ENCODE measurements at regions not wholly inside any gene's neighbourhood (a gene's known extent, or its start where the extent isn't known, plus 50 kb on each side); places are given as distances from the start of the nearest gene placed in this dataset.

DNA sequence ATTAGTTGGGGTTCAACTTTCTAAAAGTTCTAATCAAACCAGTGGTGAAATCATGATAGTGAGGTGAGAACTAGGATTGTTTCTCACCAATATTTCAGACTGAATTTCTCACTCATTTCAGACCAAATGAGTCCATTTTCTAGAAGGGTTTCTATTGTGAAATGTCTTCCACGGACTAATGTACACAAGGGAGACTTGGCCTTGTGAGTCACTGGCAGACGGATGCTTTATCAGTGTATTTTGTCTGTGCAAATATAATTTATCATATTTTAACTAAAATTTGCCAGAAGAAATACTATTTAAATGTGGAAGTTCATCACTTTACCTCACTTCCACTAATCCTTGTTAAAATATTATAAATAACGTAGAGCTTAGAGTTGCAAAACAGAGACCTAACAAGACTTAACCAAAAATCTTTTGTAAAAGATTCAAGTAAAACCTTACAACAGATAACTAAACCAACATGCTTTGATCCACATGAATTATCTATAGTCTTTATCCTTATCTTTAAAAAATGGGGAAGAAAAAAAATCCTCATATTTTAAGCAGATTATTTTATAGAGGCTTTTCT, 506.0 kb upstream of the FAM241A start:
- Histone ChIP-seq H3K27me3 (no peaks in the 10 kb centered on the region), H3K9me3 (replicated peaks) (no peaks in the 10 kb centered on the region), H3K4me3 (no peak overlapping the region; the same call in 1 of the 2 replicates), H3K4me1 (peaks cover 3% of the 10 kb centered on the region; the same call in 1 of the 2 replicates), H3K27ac (peak overlapping the region; percentile 42; the same call in 1 of the 2 replicates), H3K36me3 (no peaks in the 10 kb centered on the region)
- no peak for DNase-seq

DNA sequence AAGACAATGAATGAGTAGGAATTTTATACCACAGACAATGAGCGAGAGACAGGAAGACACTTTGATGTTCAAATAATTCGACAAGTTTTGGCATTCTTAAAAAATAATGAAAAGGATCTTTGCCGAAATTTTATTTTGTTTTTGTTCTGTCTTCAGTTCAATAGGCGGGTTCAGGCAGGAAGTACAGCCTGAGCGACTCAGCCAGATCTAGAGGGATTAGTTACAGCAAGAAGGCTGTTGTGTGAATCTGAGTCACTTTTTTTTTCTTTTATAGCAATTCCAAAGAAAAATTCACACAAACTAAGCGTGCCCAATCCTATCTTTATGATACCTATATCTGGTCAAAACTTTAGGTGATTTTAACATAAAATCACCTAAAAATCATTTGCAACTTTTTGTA, 505.4 kb upstream of the FAM241A start:
- Histone ChIP-seq H3K36me3 (no peaks in the 10 kb centered on the region), H3K27me3 (no peaks in the 10 kb centered on the region), H3K4me3 (peak overlapping the region; percentile 55), H3K27ac (peak overlapping the region; percentile 42), H3K4me1 (peaks cover 3% of the 10 kb centered on the region; the same call in 1 of the 2 replicates), H3K9me3 (replicated peaks) (no peaks in the 10 kb centered on the region)
- DNase-seq, result peak; percentile 49 to 66

DNA sequence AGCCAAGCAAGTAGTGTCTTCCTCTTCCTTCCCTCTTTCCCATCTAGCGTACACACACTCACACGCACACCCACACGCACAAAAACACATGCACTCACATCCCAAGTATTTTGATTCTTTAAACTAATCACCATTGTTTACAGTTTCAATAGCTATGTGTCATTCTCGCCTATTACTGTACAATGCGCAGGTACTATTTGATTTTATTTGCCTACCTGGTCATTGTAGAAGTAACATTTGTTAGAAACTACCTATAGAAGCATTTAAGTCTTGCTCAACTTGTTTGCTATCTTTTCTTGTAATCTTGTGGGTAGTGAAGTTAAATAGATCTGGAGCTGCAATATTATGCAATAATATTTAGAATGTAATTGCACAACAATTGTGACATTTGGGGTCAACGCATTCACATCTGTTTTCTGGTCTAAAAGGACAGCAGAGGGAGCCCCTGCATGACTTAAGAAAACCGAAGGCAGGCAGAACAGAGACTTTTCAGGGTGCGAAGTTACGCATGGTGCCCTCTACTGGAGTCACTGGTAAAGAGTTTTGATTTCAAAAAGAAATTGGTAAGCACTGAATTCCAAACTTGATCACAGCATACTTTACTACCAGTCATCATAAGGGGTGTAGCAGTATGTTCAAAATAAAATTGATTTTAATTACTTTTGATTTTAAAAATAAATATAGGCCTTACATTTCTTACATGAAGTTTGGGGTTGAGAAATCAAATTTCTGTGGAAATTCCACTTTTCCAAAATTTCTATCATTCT, 503.3 kb upstream of the FAM241A start:
- DNase-seq, result peak; percentile 73 to 89
- no peaks in the 10 kb centered on the region for H3K9me3 ChIP-seq (replicated peaks)
- no peaks in the 10 kb centered on the region for H3K27me3 ChIP-seq
- H3K36me3 ChIP-seq, result no peaks in the 10 kb centered on the region
- no peak overlapping the region for H3K27ac ChIP-seq
- peaks cover 3% of the 10 kb centered on the region; the same call in 1 of the 2 replicates for H3K4me1 ChIP-seq
- H3K4me3 ChIP-seq, result no peak overlapping the region

DNA sequence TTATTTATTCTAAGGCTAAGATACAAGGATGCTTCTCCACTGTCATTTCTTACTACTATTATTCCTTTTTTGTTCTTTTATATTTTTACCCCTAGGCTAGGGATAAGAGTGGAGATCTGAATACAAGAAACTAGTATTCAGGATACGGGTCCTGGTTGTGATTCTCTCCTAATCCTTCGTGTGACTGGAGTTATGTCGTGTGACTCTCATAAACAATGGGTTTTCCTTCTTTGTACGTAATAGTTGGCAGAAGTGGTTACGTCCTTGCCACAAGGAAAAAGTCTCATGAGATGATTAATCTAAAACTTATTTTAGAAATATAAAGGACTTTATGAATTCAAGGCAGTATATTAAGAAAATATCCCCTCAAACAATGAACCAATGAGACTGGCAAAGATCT, 497.2 kb upstream of the FAM241A start:
- no peak overlapping the region for H3K4me3 ChIP-seq
- no peak overlapping the region for H3K27ac ChIP-seq
- DNase-seq, result no peak
- no peaks in the 10 kb centered on the region for H3K4me1 ChIP-seq
- no peaks in the 10 kb centered on the region for H3K9me3 ChIP-seq (replicated peaks)
- no peaks in the 10 kb centered on the region for H3K36me3 ChIP-seq
- H3K27me3 ChIP-seq, result no peaks in the 10 kb centered on the region

DNA sequence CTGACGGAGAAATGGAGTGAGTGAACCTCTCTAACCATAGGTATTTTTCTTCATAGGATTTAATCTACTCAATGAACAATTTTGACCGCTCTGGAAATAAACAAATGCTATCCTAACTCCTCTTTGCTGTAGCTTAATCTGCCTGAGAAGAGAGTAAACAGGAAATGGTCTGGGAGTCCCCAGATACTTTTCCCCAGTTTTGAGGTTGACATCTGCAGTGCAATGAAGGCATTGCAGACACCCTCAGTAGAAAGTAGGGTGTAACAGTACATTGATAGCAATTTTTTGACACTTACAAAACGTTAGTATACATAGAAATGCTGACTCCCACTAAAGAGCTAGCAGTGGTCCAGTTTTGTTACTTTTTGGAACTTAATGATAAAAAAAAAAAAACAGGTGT, 495.9 kb upstream of the FAM241A start:
- Histone ChIP-seq H3K27ac (no peak overlapping the region), H3K9me3 (replicated peaks) (no peaks in the 10 kb centered on the region), H3K4me1 (no peaks in the 10 kb centered on the region), H3K4me3 (no peak overlapping the region), H3K27me3 (no peaks in the 10 kb centered on the region), H3K36me3 (no peaks in the 10 kb centered on the region)
- no peak for DNase-seq

DNA sequence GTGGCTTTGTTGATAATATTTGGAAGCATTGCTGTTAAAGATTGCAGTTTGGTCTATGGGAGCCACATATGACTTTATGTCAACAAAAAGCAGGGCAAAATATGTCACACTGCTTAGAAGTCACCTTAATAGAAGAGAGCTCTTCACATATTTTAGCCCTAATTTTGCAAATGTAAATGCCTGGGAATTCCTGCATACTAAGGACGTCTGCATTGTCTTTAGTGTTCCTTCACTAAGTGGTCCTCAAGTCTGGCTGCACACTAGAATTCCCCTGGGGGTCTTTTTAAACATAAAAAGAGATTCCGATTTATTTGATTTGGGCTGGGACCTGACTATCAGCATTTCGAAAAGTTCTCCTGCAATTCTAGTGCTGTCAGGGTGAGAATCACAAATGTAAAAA, 495.1 kb upstream of the FAM241A start:
- Histone ChIP-seq H3K4me3 (no peak overlapping the region), H3K27me3 (no peaks in the 10 kb centered on the region), H3K4me1 (no peaks in the 10 kb centered on the region)

DNA sequence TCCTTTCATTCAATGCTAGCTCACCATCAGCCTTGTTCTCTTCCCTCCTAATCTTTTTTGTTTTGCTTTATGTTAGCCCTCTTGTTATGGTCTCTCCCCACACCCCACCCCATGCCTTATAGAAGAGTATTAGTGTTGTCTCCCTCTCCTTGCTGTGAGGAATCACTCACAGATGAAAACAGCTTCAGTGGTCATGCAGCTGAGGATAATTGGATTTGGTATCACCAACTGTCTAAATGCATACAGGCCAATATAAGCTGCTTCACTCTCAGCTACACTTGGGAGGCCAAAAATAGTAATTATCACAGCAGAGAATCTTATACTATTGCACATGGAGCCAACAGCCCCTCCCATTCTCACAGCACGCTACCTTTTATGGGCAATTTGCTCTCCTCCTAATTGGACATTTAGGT, 494.6 kb upstream of the FAM241A start:
- H3K9me3 ChIP-seq (replicated peaks), result no peaks in the 10 kb centered on the region
- peak in 1 of 2 experiments; percentile 11 for DNase-seq
- no peaks in the 10 kb centered on the region for H3K27me3 ChIP-seq
- H3K4me1 ChIP-seq, result no peaks in the 10 kb centered on the region
- no peak overlapping the region for H3K27ac ChIP-seq
- no peak overlapping the region for H3K4me3 ChIP-seq
- no peaks in the 10 kb centered on the region for H3K36me3 ChIP-seq

More for the DNA sequence above, 495.1 kb upstream of the FAM241A start:
- Histone ChIP-seq H3K36me3 (no peaks in the 10 kb centered on the region), H3K27ac (no peak overlapping the region), H3K9me3 (replicated peaks) (no peaks in the 10 kb centered on the region)
- no peak for DNase-seq

DNA sequence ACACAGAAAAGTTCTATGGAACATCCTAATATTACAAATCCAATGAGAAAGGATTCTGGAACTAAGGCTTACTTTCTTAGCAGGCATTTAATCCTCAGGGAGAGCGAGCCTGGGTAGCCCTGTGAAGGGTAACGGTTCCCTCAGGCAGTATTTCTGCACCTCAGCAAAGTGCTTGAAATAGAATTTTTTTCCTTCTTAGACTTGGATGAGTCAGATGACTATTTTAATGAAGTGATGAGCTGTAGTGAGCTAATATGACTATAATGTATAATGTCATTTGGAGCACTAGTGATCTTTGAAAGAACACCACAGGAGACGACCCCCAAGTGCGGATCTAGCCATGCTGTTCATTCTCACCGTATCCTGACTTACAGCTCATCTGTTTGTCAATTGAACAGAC, 493.0 kb upstream of the FAM241A start:
- no peak for DNase-seq

DNA sequence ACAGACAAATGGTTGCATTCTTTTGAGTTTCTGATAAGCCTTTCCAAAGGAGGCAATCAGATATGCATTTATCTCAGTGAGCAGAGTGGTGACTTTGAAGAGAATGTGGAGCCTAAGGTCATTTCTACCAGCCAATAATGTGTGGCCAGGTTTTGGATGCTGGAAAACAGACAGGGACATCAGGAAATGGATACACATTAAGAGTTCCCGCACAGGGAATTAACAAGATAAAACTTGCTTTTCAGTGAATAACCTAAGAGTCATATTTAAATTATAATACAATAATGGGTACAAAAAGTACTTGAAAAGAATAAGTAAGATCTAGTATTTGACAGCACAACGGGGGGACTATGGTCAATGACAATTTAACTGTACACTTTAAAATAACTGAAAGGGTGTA, 492.3 kb upstream of the FAM241A start:
- Histone ChIP-seq H3K4me1 (no peaks in the 10 kb centered on the region), H3K36me3 (no peaks in the 10 kb centered on the region), H3K4me3 (no peak overlapping the region), H3K27ac (no peak overlapping the region), H3K27me3 (no peaks in the 10 kb centered on the region), H3K9me3 (replicated peaks) (no peaks in the 10 kb centered on the region)
- no peak for DNase-seq

More for the DNA sequence above, 493.0 kb upstream of the FAM241A start:
- Histone ChIP-seq H3K27ac (no peak overlapping the region), H3K9me3 (replicated peaks) (no peaks in the 10 kb centered on the region), H3K4me3 (no peak overlapping the region), H3K4me1 (no peaks in the 10 kb centered on the region), H3K27me3 (no peaks in the 10 kb centered on the region), H3K36me3 (no peaks in the 10 kb centered on the region)

DNA sequence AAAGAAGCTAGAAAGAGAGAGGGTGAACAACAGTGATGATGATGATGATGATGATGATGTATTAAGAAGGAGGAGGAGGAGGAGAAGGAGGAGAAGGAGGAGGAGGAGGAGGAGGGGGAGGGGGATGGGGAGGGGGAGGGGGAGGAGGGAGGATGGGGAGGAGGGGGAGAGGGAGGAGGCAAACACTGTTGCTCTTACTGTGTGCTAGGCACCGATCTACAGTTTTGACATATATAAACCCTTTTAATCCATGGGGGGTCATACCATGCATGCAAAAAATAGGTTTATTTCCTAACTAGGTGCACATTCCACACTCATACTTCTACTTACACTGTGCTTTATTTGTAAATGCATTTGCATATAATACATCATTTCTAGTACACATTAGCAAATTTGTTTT, 482.8 kb upstream of the FAM241A start:
- Histone ChIP-seq H3K4me3 (no peak overlapping the region), H3K9me3 (replicated peaks) (no peaks in the 10 kb centered on the region)
- DNase-seq, result no peak

DNA sequence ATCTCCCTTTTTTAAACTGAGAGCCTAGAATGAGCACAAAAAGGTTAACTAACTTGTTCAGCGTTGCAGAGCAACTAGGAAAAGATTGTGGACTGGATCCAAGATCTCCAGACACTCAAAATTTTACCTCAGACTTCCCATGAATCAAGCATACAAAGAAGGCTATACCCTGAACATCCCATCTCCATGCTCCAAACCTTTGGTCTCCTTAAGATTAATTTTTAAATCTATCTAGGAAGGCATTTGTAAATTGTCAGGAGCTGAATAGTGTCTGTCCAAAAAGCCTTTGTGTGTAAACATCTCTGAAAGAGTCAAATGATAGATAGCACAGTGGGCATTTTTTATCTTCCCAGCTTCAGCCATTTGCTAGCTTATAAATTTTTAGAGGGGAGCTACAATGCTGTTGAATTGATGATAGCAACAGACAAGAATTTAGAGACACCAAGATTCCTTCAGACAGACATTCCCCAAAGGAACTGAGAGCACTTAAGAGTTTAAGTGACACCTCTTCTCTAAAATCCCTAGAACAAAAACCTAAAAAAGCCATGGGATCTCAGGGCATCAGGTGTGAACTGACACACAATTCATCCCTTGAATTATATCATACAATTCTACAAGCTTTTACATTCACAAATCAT, 480.8 kb upstream of the FAM241A start:
- DNase-seq, result no peak
- no peaks in the 10 kb centered on the region for H3K27me3 ChIP-seq
- H3K36me3 ChIP-seq, result no peaks in the 10 kb centered on the region
- no peaks in the 10 kb centered on the region for H3K9me3 ChIP-seq (replicated peaks)
- H3K27ac ChIP-seq, result no peak overlapping the region
- no peak overlapping the region for H3K4me3 ChIP-seq
- no peaks in the 10 kb centered on the region for H3K4me1 ChIP-seq

More for the DNA sequence above, 482.8 kb upstream of the FAM241A start:
- Histone ChIP-seq H3K4me1 (no peaks in the 10 kb centered on the region), H3K36me3 (no peaks in the 10 kb centered on the region), H3K27me3 (no peaks in the 10 kb centered on the region), H3K27ac (no peak overlapping the region)

DNA sequence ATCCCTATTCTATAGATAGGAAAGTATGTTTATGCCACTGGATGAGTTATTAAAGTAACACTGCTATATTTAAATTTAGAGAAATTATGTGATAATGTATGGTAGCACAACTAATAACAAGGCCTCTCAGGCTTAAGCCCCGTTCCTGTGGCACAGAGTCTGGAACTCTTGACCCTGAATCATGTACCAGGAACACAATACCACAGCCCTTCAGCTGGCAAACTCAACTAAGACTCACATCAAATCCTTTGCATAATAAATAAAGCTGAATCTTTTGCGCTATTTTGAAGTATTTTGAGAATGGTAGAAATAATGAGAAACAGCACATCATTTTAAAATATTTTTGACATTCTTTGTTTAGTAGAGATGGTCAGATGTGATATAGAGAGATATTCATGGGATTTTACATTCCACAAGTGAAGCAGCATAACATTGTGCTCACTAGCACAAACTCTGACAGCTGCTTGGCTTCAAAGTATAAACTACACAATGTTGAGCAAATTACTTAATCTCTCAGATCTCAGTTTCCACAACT, 478.4 kb upstream of the FAM241A start:
- Histone ChIP-seq H3K4me3 (no peak overlapping the region), H3K27ac (no peak overlapping the region), H3K4me1 (no peaks in the 10 kb centered on the region), H3K9me3 (replicated peaks) (no peaks in the 10 kb centered on the region), H3K27me3 (no peaks in the 10 kb centered on the region), H3K36me3 (no peaks in the 10 kb centered on the region)
- DNase-seq, result no peak

DNA sequence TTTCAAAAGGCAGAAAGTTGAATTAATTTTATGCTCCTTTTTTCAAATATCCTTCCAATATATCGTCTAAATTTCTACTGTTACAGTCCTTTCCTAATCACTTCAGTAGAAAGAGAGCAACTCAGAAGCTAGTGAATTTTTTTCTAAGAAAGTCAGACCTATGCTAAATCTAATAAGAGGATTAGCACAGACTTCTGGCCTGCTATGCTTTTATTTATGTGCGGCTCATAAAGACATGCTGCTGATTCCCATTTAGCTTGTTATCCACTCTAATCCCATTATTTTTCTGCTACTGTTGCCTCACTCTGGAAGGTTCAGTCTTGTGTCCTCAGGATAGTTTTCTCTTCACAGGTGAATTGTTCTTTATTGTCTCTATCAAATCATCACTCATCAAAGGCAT, 473.5 kb upstream of the FAM241A start:
- H3K27ac ChIP-seq, result no peak overlapping the region
- H3K4me1 ChIP-seq, result no peaks in the 10 kb centered on the region
- H3K36me3 ChIP-seq, result no peaks in the 10 kb centered on the region
- no peaks in the 10 kb centered on the region for H3K27me3 ChIP-seq
- no peak for DNase-seq
- no peak overlapping the region for H3K4me3 ChIP-seq
- H3K9me3 ChIP-seq (replicated peaks), result no peaks in the 10 kb centered on the region

DNA sequence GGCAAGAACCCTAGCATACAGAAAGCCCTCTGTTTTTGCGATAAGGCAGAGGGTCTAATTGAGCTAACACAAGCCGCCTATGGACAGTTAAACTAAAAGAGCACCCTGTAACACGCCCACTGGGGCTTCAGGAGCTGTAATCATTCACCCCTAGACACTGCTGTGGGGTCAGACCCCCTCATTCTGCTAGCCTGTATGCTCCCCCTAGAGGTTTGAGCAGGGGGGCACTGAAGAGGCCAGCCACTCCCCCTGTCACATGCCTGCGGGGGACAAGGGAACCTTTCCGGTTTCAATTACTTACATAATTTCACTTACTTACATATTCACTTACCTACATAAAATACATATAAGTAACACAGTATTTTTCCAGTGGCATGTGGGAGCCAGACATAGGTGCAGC, 469.5 kb upstream of the FAM241A start:
- no peak overlapping the region for H3K4me3 ChIP-seq
- H3K27ac ChIP-seq, result no peak overlapping the region
- H3K4me1 ChIP-seq, result no peaks in the 10 kb centered on the region
- no peaks in the 10 kb centered on the region for H3K36me3 ChIP-seq
- DNase-seq, result no peak
- H3K27me3 ChIP-seq, result no peaks in the 10 kb centered on the region
- H3K9me3 ChIP-seq (replicated peaks), result no peaks in the 10 kb centered on the region

DNA sequence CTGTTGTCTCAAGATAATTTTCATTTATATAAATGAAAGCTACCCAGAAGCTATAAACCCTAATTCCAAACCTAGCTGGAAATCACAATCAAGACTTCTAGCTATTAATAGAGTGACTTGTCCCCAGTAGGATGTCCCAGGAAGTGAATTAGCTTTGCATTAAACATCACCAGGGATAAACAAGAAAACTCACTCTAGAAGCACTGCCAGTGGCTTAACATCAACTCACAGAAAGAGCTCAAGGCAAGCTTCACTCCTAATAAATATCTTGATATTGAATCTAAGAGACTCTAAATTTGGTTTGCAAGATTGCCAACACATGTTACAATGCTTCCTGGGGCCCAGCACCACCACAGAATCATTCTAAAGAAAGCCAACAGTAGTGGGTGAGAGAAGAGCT, 468.7 kb upstream of the FAM241A start:
- Histone ChIP-seq H3K9me3 (replicated peaks) (no peaks in the 10 kb centered on the region), H3K36me3 (no peaks in the 10 kb centered on the region), H3K4me3 (no peak overlapping the region), H3K4me1 (no peaks in the 10 kb centered on the region), H3K27me3 (no peaks in the 10 kb centered on the region), H3K27ac (no peak overlapping the region)
- no peak for DNase-seq

Data from SJCRH30 (cell line).